ENCODE measurements at regions not wholly inside any gene's neighbourhood (a gene's known extent, or its start where the extent isn't known, plus 50 kb on each side); places are given as distances from the start of the nearest gene placed in this dataset.

GRCh38 chr5:88502179-88503040 is 233.8 kb upstream of the TMEM161B start:
- TF ChIP-seq CTCF (IDR thresholded peaks at IDR 0.05; ENCODE audit: poor library complexity, severe bottlenecking) = no peak
- TF ChIP-seq EZH2 (IDR thresholded peaks at IDR 0.05; ENCODE audit: borderline replicate concordance, insufficient read depth, low read length, poor library complexity, severe bottlenecking) = no peak
- TF ChIP-seq EP300 (conservative IDR thresholded peaks at IDR 0.05; ENCODE audit: poor library complexity, severe bottlenecking) = no peak
- TF ChIP-seq, protein P1, sequence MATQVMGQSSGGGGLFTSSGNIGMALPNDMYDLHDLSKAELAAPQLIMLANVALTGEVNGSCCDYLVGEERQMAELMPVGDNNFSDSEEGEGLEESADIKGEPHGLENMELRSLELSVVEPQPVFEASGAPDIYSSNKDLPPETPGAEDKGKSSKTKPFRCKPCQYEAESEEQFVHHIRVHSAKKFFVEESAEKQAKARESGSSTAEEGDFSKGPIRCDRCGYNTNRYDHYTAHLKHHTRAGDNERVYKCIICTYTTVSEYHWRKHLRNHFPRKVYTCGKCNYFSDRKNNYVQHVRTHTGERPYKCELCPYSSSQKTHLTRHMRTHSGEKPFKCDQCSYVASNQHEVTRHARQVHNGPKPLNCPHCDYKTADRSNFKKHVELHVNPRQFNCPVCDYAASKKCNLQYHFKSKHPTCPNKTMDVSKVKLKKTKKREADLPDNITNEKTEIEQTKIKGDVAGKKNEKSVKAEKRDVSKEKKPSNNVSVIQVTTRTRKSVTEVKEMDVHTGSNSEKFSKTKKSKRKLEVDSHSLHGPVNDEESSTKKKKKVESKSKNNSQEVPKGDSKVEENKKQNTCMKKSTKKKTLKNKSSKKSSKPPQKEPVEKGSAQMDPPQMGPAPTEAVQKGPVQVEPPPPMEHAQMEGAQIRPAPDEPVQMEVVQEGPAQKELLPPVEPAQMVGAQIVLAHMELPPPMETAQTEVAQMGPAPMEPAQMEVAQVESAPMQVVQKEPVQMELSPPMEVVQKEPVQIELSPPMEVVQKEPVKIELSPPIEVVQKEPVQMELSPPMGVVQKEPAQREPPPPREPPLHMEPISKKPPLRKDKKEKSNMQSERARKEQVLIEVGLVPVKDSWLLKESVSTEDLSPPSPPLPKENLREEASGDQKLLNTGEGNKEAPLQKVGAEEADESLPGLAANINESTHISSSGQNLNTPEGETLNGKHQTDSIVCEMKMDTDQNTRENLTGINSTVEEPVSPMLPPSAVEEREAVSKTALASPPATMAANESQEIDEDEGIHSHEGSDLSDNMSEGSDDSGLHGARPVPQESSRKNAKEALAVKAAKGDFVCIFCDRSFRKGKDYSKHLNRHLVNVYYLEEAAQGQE (IDR thresholded peaks at IDR 0.05; ENCODE audit: borderline replicate concordance) = no peak
- TF ChIP-seq TAF1 (IDR thresholded peaks at IDR 0.05; ENCODE audit: low read depth) = no peak
- TF ChIP-seq POLR2AphosphoS5 (IDR thresholded peaks at IDR 0.05) = no peak
- no peak for TF ChIP-seq RAD21 (conservative IDR thresholded peaks at IDR 0.05)
- TF ChIP-seq SMC3 (conservative IDR thresholded peaks at IDR 0.05; ENCODE audit: poor library complexity) = no peak
- no peak for TF ChIP-seq MXI1 (conservative IDR thresholded peaks at IDR 0.05; ENCODE audit: poor library complexity, severe bottlenecking)

All from neural cell (in vitro differentiated cells).